ENCODE measurements at regions not wholly inside any gene's neighbourhood (a gene's known extent, or its start where the extent isn't known, plus 50 kb on each side); places are given as distances from the start of the nearest gene placed in this dataset.

- TF ChIP-seq CTCF (IDR thresholded peaks at IDR 0.05) = no peak
- TF ChIP-seq EZH2 (IDR thresholded peaks at IDR 0.05) = no peak
Observed at GRCh38 chr5:20536341-20536740, 548.3 kb upstream of the CDH18 start.

Measured in neural progenitor cell (in vitro differentiated cells).